CD4-positive, CD25-positive, alpha-beta regulatory T cell (primary cell): ENCODE measurements at regions not wholly inside any gene's neighbourhood (a gene's known extent, or its start where the extent isn't known, plus 50 kb on each side); places are given as distances from the start of the nearest gene placed in this dataset.

Experiments
- ATAC-seq, 2 donors: fragments of 150-1000 bp; cut with Tn5 transposase; one replicate each; pipeline ENCODE4 v1.10.0; 2021; ENCODE audit warnings: low read depth in 2 of 2, moderate number of reproducible peaks in 2 of 2, moderate library complexity in 1 of 2
- DNase-seq, 3 donors: peaks; one replicate each; pipeline versions ENCODE4 v3.0.0 to v3.0.0-alpha.2; 2012 to 2022; ENCODE audit warnings: mixed read lengths in 1 of 3
- H3K27ac ChIP-seq: one replicate; pipeline ENCODE4 v1.7.0; 2013; ENCODE audit warnings: mild to moderate bottlenecking, low read length; ENCODE audit not compliant: insufficient read depth, poor library complexity, severe bottlenecking
- H3K27me3 ChIP-seq: one replicate; pipeline ENCODE4 v1.7.0; 2013; ENCODE audit warnings: low read length; ENCODE audit not compliant: control insufficient read depth, insufficient read depth
- H3K36me3 ChIP-seq: one replicate; pipeline ENCODE4 v1.7.0; 2013; ENCODE audit warnings: mild to moderate bottlenecking, low read length, moderate library complexity; ENCODE audit not compliant: control insufficient read depth, insufficient read depth
- H3K4me1 ChIP-seq: 2 replicates; pipeline ENCODE4 v1.7.0; 2013; ENCODE audit warnings: mild to moderate bottlenecking, low read length; ENCODE audit not compliant: insufficient read depth, control insufficient read depth, poor library complexity, severe bottlenecking
- H3K4me3 ChIP-seq: one replicate; pipeline ENCODE4 v1.7.0; 2013; ENCODE audit warnings: low read depth, mild to moderate bottlenecking, low read length, moderate library complexity
- H3K9me3 ChIP-seq, 2 experiments: 1 replicate in 1 of 2; 2 replicates in 1 of 2; pipeline ENCODE4 v1.7.0; 2013; ENCODE audit warnings: low read length in 2 of 2, mild to moderate bottlenecking in 1 of 2, moderate library complexity in 1 of 2; ENCODE audit not compliant: control insufficient read depth in 2 of 2
- H3K27ac Mint-ChIP-seq, 3 donors: one replicate each; pipeline ENCODE4 v1.8.0; 2020 to 2022; ENCODE audit warnings: mild to moderate bottlenecking in 3 of 3, mixed read lengths in 3 of 3, moderate library complexity in 2 of 3
- H3K27me3 Mint-ChIP-seq: one replicate; pipeline ENCODE4 v1.8.0; 2022; ENCODE audit warnings: mild to moderate bottlenecking, mixed read lengths
- H3K36me3 Mint-ChIP-seq: one replicate; pipeline ENCODE4 v1.8.0; 2020; ENCODE audit warnings: mixed read lengths
- H3K4me1 Mint-ChIP-seq, 4 donors: one replicate each; pipeline ENCODE4 v1.8.0; 2020 to 2022; ENCODE audit warnings: mixed read lengths in 4 of 4, mild to moderate bottlenecking in 1 of 4
- H3K4me3 Mint-ChIP-seq, 4 donors: one replicate each; pipeline ENCODE4 v1.8.0; 2020 to 2022; ENCODE audit warnings: mild to moderate bottlenecking in 4 of 4, mixed read lengths in 4 of 4, moderate library complexity in 3 of 4
- H3K9me3 Mint-ChIP-seq, 7 donors: one replicate each; pipeline ENCODE4 v1.8.0; 2020 to 2022; ENCODE audit warnings: mixed read lengths in 7 of 7, mild to moderate bottlenecking in 3 of 7, moderate library complexity in 2 of 7

GRCh38 chr2:78707776-78708386 lies 317.6 kb upstream of the REG3G start:
- H3K9me3 Mint-ChIP-seq: peaks cover 0 to 12% (median 9%) of the 10 kb centered on the region in 7 donors
- Histone ChIP-seq H3K27ac (no peak overlapping the region), H3K4me1 (no peaks in the 10 kb centered on the region), H3K4me3 (no peak overlapping the region), H3K27me3 (no peaks in the 10 kb centered on the region), H3K36me3 (no peaks in the 10 kb centered on the region), H3K9me3 (no peaks in the 10 kb centered on the region)
- H3K36me3 Mint-ChIP-seq: no peaks in the 10 kb centered on the region
- H3K4me3 Mint-ChIP-seq: no peak overlapping the region
- no peak for ATAC-seq
- H3K27me3 Mint-ChIP-seq: no peaks in the 10 kb centered on the region
- DNase-seq: no peak
- H3K4me1 Mint-ChIP-seq: no peaks in the 10 kb centered on the region
- no peak overlapping the region for H3K27ac Mint-ChIP-seq

- Mint-ChIP-seq H3K27me3 (no peaks in the 10 kb centered on the region), H3K9me3 (peaks cover 0 to 16% (median 9%) of the 10 kb centered on the region in 7 donors), H3K4me1 (no peaks in the 10 kb centered on the region), H3K27ac (no peak overlapping the region), H3K4me3 (no peak overlapping the region), H3K36me3 (no peaks in the 10 kb centered on the region)
- no peaks in the 10 kb centered on the region for H3K36me3 ChIP-seq
- ATAC-seq: no peak
- no peaks in the 10 kb centered on the region for H3K9me3 ChIP-seq
- no peaks in the 10 kb centered on the region for H3K4me1 ChIP-seq
- DNase-seq: no peak
- no peaks in the 10 kb centered on the region for H3K27me3 ChIP-seq
- no peak overlapping the region for H3K27ac ChIP-seq
- no peak overlapping the region for H3K4me3 ChIP-seq
Observed at GRCh38 chr2:78710632-78711375, 314.7 kb upstream of the REG3G start.

GRCh38 chr2:78715293-78715692 lies 310.2 kb upstream of the REG3G start:
- Mint-ChIP-seq H3K27me3 (no peaks in the 10 kb centered on the region), H3K9me3 (peaks cover 0 to 18% (median 5%) of the 10 kb centered on the region in 7 donors)
- no peak for ATAC-seq

GRCh38 chr2:78718024-78718423 lies 307.5 kb upstream of the REG3G start:
- no peaks in the 10 kb centered on the region for H3K4me1 ChIP-seq
- H3K27me3 ChIP-seq: no peaks in the 10 kb centered on the region
- H3K4me3 ChIP-seq: no peak overlapping the region
- ATAC-seq (no peak), DNase-seq (no peak)
- H3K27ac ChIP-seq: no peak overlapping the region
- Mint-ChIP-seq H3K36me3 (no peaks in the 10 kb centered on the region), H3K4me3 (no peak overlapping the region), H3K27ac (no peak overlapping the region), H3K4me1 (no peaks in the 10 kb centered on the region), H3K9me3 (peaks cover 0 to 13% (median 5%) of the 10 kb centered on the region in 7 donors), H3K27me3 (no peaks in the 10 kb centered on the region)
- no peaks in the 10 kb centered on the region for H3K9me3 ChIP-seq
- no peaks in the 10 kb centered on the region for H3K36me3 ChIP-seq

More at GRCh38 chr2:78715293-78715692, 310.2 kb upstream of the REG3G start:
- DNase-seq: no peak
- H3K4me1 ChIP-seq: no peaks in the 10 kb centered on the region
- no peaks in the 10 kb centered on the region for H3K9me3 ChIP-seq
- Mint-ChIP-seq H3K4me1 (no peaks in the 10 kb centered on the region), H3K27ac (no peak overlapping the region), H3K4me3 (no peak overlapping the region), H3K36me3 (no peaks in the 10 kb centered on the region)
- no peak overlapping the region for H3K4me3 ChIP-seq
- no peak overlapping the region for H3K27ac ChIP-seq
- no peaks in the 10 kb centered on the region for H3K27me3 ChIP-seq
- no peaks in the 10 kb centered on the region for H3K36me3 ChIP-seq

GRCh38 chr2:78718473-78718872 lies 307.0 kb upstream of the REG3G start:
- no peak overlapping the region for H3K4me3 Mint-ChIP-seq
- Histone ChIP-seq H3K9me3 (no peaks in the 10 kb centered on the region), H3K4me1 (no peaks in the 10 kb centered on the region), H3K36me3 (no peaks in the 10 kb centered on the region), H3K27ac (no peak overlapping the region), H3K4me3 (no peak overlapping the region), H3K27me3 (no peaks in the 10 kb centered on the region)
- H3K27me3 Mint-ChIP-seq: no peaks in the 10 kb centered on the region
- H3K4me1 Mint-ChIP-seq: no peaks in the 10 kb centered on the region
- no peak for ATAC-seq
- no peaks in the 10 kb centered on the region for H3K36me3 Mint-ChIP-seq
- H3K27ac Mint-ChIP-seq: no peak overlapping the region
- H3K9me3 Mint-ChIP-seq: peaks cover 0 to 11% (median 5%) of the 10 kb centered on the region in 7 donors
- DNase-seq: no peak

GRCh38 chr2:78721355-78722033 lies 304.0 kb upstream of the REG3G start:
- no peaks in the 10 kb centered on the region for H3K4me1 ChIP-seq
- DNase-seq (no peak), ATAC-seq (no peak)
- no peak overlapping the region for H3K4me3 ChIP-seq
- Mint-ChIP-seq H3K9me3 (peaks cover 3 to 15% (median 10%) of the 10 kb centered on the region in 7 donors), H3K27ac (no peak overlapping the region), H3K27me3 (no peaks in the 10 kb centered on the region), H3K4me1 (no peaks in the 10 kb centered on the region), H3K36me3 (no peaks in the 10 kb centered on the region), H3K4me3 (no peak overlapping the region)
- no peaks in the 10 kb centered on the region for H3K9me3 ChIP-seq
- no peaks in the 10 kb centered on the region for H3K27me3 ChIP-seq
- H3K36me3 ChIP-seq: no peaks in the 10 kb centered on the region
- no peak overlapping the region for H3K27ac ChIP-seq

GRCh38 chr2:78734221-78734620 lies 291.3 kb upstream of the REG3G start:
- Mint-ChIP-seq H3K27me3 (no peaks in the 10 kb centered on the region), H3K9me3 (peaks cover 0 to 21% (median 8%) of the 10 kb centered on the region in 7 donors), H3K27ac (no peak overlapping the region), H3K4me3 (no peak overlapping the region), H3K4me1 (no peaks in the 10 kb centered on the region), H3K36me3 (no peaks in the 10 kb centered on the region)
- Histone ChIP-seq H3K36me3 (no peaks in the 10 kb centered on the region), H3K4me3 (no peak overlapping the region), H3K27me3 (no peaks in the 10 kb centered on the region), H3K4me1 (no peaks in the 10 kb centered on the region), H3K27ac (no peak overlapping the region), H3K9me3 (peaks cover 5 to 7% of the 10 kb centered on the region in 2 experiments)
- DNase-seq (no peak), ATAC-seq (no peak)
